Panc1 (cell line): ENCODE measurements at regions not wholly inside any gene's neighbourhood (a gene's known extent, or its start where the extent isn't known, plus 50 kb on each side); places are given as distances from the start of the nearest gene placed in this dataset.

Experiments
- ATAC-seq: fragments of 200-7000 bp; cut with Tn5 transposase; 2 replicates; pipeline ENCODE4 v1.9.1; 2020; ENCODE audit warnings: mild to moderate bottlenecking, moderate library complexity
- BruUV-seq: library from RNA; stranded (reverse); fragments of 400-500 nt; replicated peaks from 2 replicates; lab custom pipeline; 2021; lab: Mats Ljungman, UMichigan
- CTCF ChIA-PET: fragments of 300-600 bp; sonication (Branson Sonifier 250); formaldehyde crosslinking; loops from one replicate; lab custom pipeline; 2022; ENCODE audit warnings: antibody characterized with exemption; lab: Charles Lee
- POLR2A ChIA-PET: fragments of 300-600 bp; sonication (Branson Sonifier 250); formaldehyde crosslinking; loops from one replicate; lab custom pipeline; 2022; ENCODE audit warnings: antibody characterized with exemption; lab: Charles Lee
- DNase-seq: peaks from one replicate; pipeline ENCODE4 v3.0.0-alpha.2; 2010; ENCODE audit warnings: low read depth, low spot score
- H3K27ac ChIP-seq: 2 replicates; pipeline ENCODE4 v1.5.1; 2011; ENCODE audit warnings: mild to moderate bottlenecking, low read length, inconsistent platforms
- H3K27me3 ChIP-seq: fragments of 200-500 bp; sonication (Bioruptor generic); 2 replicates; pipeline ENCODE4 v1.6.0; 2014; ENCODE audit warnings: low read length, inconsistent platforms; ENCODE audit not compliant: control insufficient read depth, insufficient read depth
- H3K36me3 ChIP-seq: fragments of 200-500 bp; sonication (Bioruptor generic); 2 replicates; pipeline ENCODE4 v1.5.1; 2014; ENCODE audit warnings: inconsistent platforms, mild to moderate bottlenecking, low read length, moderate library complexity; ENCODE audit not compliant: control insufficient read depth, insufficient read depth
- H3K4me1 ChIP-seq: 2 replicates; pipeline ENCODE4 v1.5.1; 2011; ENCODE audit warnings: inconsistent platforms, mild to moderate bottlenecking, low read length, moderate library complexity; ENCODE audit not compliant: control insufficient read depth, insufficient read depth
- H3K4me3 ChIP-seq, 2 experiments: 2 replicates each; pipeline ENCODE4 v1.5.1; 2011 to 2012; ENCODE audit warnings: low read depth in 2 of 2, low read length in 2 of 2, mild to moderate bottlenecking in 2 of 2, inconsistent platforms in 1 of 2, moderate library complexity in 1 of 2
- H3K9me3 ChIP-seq: fragments of 200-500 bp; sonication (Bioruptor generic); 2 replicates; pipeline ENCODE4 v1.5.1; 2014; ENCODE audit warnings: low read depth, mild to moderate bottlenecking, inconsistent platforms, low read length, moderate library complexity; ENCODE audit not compliant: control insufficient read depth, insufficient read depth
- POLR2AphosphoS5 ChIP-seq: IDR thresholded peaks from 2 replicates; pipeline ENCODE4 v1.6.1; 2012; ENCODE audit warnings: mild to moderate bottlenecking, low read depth, low read length, moderate library complexity
- REST ChIP-seq, 2 experiments: IDR thresholded peaks; 2 replicates each; pipeline ENCODE4 v1.6.1; 2011 to 2012; ENCODE audit warnings: low read depth in 2 of 2, control low read depth in 1 of 2, low read length in 1 of 2, mild to moderate bottlenecking in 1 of 2, moderate library complexity in 1 of 2; ENCODE audit not compliant: insufficient read depth in 1 of 2
- SIN3A ChIP-seq: IDR thresholded peaks from 2 replicates; pipeline ENCODE4 v1.6.1; 2012; ENCODE audit warnings: low read depth, mild to moderate bottlenecking, low read length, moderate library complexity, borderline replicate concordance; ENCODE audit not compliant: insufficient read depth
- TCF7L2 ChIP-seq: IDR thresholded peaks from 2 replicates; pipeline ENCODE4 v1.6.1; 2011; ENCODE audit warnings: mild to moderate bottlenecking, low read depth, low read length, inconsistent platforms
- in situ Hi-C: cut with HindIII; loops from 2 replicates; pipeline ENCODE4 v1.10.0; 2016; ENCODE audit warnings: low sequenced_read_pairs, low pct_unique_long_range_greater_than_20kb
- intact Hi-C: fragments of 100-400 bp; cut with micrococcal nuclease; formaldehyde crosslinking; loops from one replicate; pipeline ENCODE4 v1.10.0; 2022; ENCODE audit not compliant: unreplicated experiment
- TF ChIP-seq, protein P1 (sequence below): fragments of 450-650 bp; IDR thresholded peaks from 2 replicates; pipeline ENCODE4 v1.5.1; 2017; ENCODE audit warnings: mild to moderate bottlenecking

DNA sequence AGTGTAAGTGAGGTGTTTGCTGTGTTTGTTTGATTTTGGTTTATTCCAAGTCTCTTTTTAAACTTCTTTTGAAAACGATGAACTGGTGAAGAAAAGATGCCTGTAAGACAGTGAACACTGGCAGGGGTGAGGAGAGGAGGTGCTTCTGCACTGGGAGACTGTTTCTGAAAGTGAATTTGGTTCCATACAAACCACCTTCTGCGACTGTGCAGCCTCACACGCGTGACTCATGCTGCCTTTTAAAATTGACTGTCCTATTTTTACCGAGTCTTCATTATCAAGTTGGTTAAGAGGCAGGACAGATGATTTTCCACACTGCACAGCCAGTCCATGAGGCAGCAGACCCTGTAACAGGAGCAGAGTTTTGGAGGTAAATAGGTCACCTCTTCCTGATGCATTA lies 340.6 kb downstream of the MTRR start:
- ChIA-PET CTCF (no interaction called here), POLR2A (no interaction called here)
- ATAC-seq (no peak), DNase-seq (no peak)
- no peaks in the 10 kb centered on the region for H3K4me1 ChIP-seq
- H3K27ac ChIP-seq = no peak overlapping the region
- no peaks in the 10 kb centered on the region for H3K36me3 ChIP-seq
- no TSS peak for BruUV-seq
- intact Hi-C loops = no loop called here
- in situ Hi-C loops = no loop called here
- H3K4me3 ChIP-seq = no peak overlapping the region
- H3K9me3 ChIP-seq = no peaks in the 10 kb centered on the region
- H3K27me3 ChIP-seq = no peaks in the 10 kb centered on the region
- TF ChIP-seq, protein P1, sequence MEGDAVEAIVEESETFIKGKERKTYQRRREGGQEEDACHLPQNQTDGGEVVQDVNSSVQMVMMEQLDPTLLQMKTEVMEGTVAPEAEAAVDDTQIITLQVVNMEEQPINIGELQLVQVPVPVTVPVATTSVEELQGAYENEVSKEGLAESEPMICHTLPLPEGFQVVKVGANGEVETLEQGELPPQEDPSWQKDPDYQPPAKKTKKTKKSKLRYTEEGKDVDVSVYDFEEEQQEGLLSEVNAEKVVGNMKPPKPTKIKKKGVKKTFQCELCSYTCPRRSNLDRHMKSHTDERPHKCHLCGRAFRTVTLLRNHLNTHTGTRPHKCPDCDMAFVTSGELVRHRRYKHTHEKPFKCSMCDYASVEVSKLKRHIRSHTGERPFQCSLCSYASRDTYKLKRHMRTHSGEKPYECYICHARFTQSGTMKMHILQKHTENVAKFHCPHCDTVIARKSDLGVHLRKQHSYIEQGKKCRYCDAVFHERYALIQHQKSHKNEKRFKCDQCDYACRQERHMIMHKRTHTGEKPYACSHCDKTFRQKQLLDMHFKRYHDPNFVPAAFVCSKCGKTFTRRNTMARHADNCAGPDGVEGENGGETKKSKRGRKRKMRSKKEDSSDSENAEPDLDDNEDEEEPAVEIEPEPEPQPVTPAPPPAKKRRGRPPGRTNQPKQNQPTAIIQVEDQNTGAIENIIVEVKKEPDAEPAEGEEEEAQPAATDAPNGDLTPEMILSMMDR = no peak

GRCh38 chr5:8213701-8214240 lies 344.8 kb downstream of the MTRR start:
- no TSS peak for BruUV-seq
- ChIA-PET POLR2A (no interaction called here), CTCF (no interaction called here)
- ATAC-seq = no peak
- no peaks in the 10 kb centered on the region for H3K4me1 ChIP-seq
- H3K27ac ChIP-seq = no peak overlapping the region
- H3K36me3 ChIP-seq = no peaks in the 10 kb centered on the region
- H3K27me3 ChIP-seq = no peaks in the 10 kb centered on the region
- in situ Hi-C loops (no loop called here), intact Hi-C loops (loop anchor here (1.0 kb wide), 1 partner anchor 16 kb away; no protein-coding TSS in a partner anchor)
- no peak for DNase-seq
- TF ChIP-seq REST (IDR thresholded peaks at IDR 0.05; ENCODE audit: insufficient read depth in 1 of 2, low read depth in 2 of 2, low read length in 1 of 2) (no peak), SIN3A (no peak), POLR2AphosphoS5 (no peak)
- TF ChIP-seq, protein P1 = no peak
- H3K9me3 ChIP-seq = no peaks in the 10 kb centered on the region
- H3K4me3 ChIP-seq = no peak overlapping the region

GRCh38 chr5:8216921-8217320 lies 348.0 kb downstream of the MTRR start:
- ChIA-PET POLR2A (no interaction called here), CTCF (no interaction called here)
- H3K4me1 ChIP-seq = no peaks in the 10 kb centered on the region
- ATAC-seq (no peak), DNase-seq (no peak)
- no TSS peak for BruUV-seq
- TF ChIP-seq REST (IDR thresholded peaks at IDR 0.05; ENCODE audit: insufficient read depth in 1 of 2, low read depth in 2 of 2, low read length in 1 of 2) (no peak), POLR2AphosphoS5 (no peak), TCF7L2 (no peak), SIN3A (no peak)
- TF ChIP-seq, protein P1 = no peak
- no peaks in the 10 kb centered on the region for H3K9me3 ChIP-seq
- H3K27me3 ChIP-seq = no peaks in the 10 kb centered on the region
- no peak overlapping the region for H3K4me3 ChIP-seq
- in situ Hi-C loops (no loop called here), intact Hi-C loops (no loop called here)
- no peak overlapping the region for H3K27ac ChIP-seq
- no peaks in the 10 kb centered on the region for H3K36me3 ChIP-seq
